Testis (tissue), 2 donors: ENCODE measurements at regions not wholly inside any gene's neighbourhood (a gene's known extent, or its start where the extent isn't known, plus 50 kb on each side); places are given as distances from the start of the nearest gene placed in this dataset.

Source experiments
- DNase-seq: peaks from one replicate; pipeline ENCODE4 v3.0.0-alpha.2; 2019
- H3K27ac ChIP-seq, 2 donors: fragments of 200-600 bp; sonication (generic); one replicate each; pipeline ENCODE4 v1.5.1; 2019
- H3K27me3 ChIP-seq: fragments of 200-600 bp; sonication (generic); one replicate; pipeline ENCODE4 v1.5.1; 2019
- H3K36me3 ChIP-seq: fragments of 200-600 bp; sonication (generic); one replicate; pipeline ENCODE4 v1.5.1; 2017; ENCODE audit warnings: low read depth; ENCODE audit errors: missing control alignments
- H3K4me1 ChIP-seq: fragments of 200-600 bp; sonication (generic); one replicate; pipeline ENCODE4 v1.5.1; 2019
- H3K4me3 ChIP-seq, 2 donors: fragments of 200-600 bp; sonication (generic); one replicate each; pipeline ENCODE4 v1.5.1; 2017 to 2019
- H3K9me3 ChIP-seq: fragments of 200-600 bp; sonication (generic); one replicate; pipeline ENCODE4 v1.5.1; 2017
- CTCF ChIP-seq, 3 experiments: fragments of 450-650 bp in 2 of 3; fragments of 200-600 bp in 1 of 3; sonication (generic) in 1 of 3; IDR thresholded peaks; one replicate each; pipeline ENCODE4 v1.5.1; 2016 to 2019; ENCODE audit warnings: antibody characterized with exemption in 3 of 3, mild to moderate bottlenecking in 2 of 3, moderate library complexity in 1 of 3
- POLR2A ChIP-seq: fragments of 450-650 bp; IDR thresholded peaks from one replicate; pipeline ENCODE4 v1.6.1; 2017; ENCODE audit warnings: antibody characterized with exemption, mild to moderate bottlenecking, moderate library complexity
- WGBS, 2 donors: methylation state at CpG; one replicate each; pipeline ENCODE4 v1.1.5; 2018; 5-methylcytosine and 5-hydroxymethylcytosine counted together
- intact Hi-C: fragments of 100-400 bp; cut with DNase I; formaldehyde crosslinking; loops from one replicate; pipeline ENCODE4 v1.15.1; 2023; ENCODE audit warnings: low total_unique reads

GRCh38 chr7:118298771-118299170 lies 74.3 kb downstream of the ANKRD7 start:
- Histone ChIP-seq H3K9me3 (no peaks in the 10 kb centered on the region), H3K27ac (no peak overlapping the region), H3K27me3 (no peaks in the 10 kb centered on the region), H3K4me3 (no peak overlapping the region), H3K36me3 (no peaks in the 10 kb centered on the region), H3K4me1 (no peaks in the 10 kb centered on the region)
- DNase-seq = no peak
- TF ChIP-seq CTCF (IDR thresholded peaks at IDR 0.05) = no peak
- TF ChIP-seq POLR2A = no peak
- intact Hi-C loops = no loop called here

GRCh38 chr7:118300177-118300576 lies 75.7 kb downstream of the ANKRD7 start:
- no peak for TF ChIP-seq CTCF (IDR thresholded peaks at IDR 0.05)
- H3K4me3 ChIP-seq = no peak overlapping the region
- no peaks in the 10 kb centered on the region for H3K27me3 ChIP-seq
- H3K4me1 ChIP-seq = no peaks in the 10 kb centered on the region
- H3K27ac ChIP-seq = peak overlapping the region in 1 of 2 donors; percentile 59
- DNase-seq = no peak
- intact Hi-C loops = no loop called here
- H3K36me3 ChIP-seq = no peaks in the 10 kb centered on the region
- H3K9me3 ChIP-seq = no peaks in the 10 kb centered on the region

GRCh38 chr7:118304100-118304499 lies 79.6 kb downstream of the ANKRD7 start:
- Histone ChIP-seq H3K9me3 (no peaks in the 10 kb centered on the region), H3K27ac (no peak overlapping the region), H3K36me3 (no peaks in the 10 kb centered on the region), H3K27me3 (no peaks in the 10 kb centered on the region), H3K4me1 (no peaks in the 10 kb centered on the region), H3K4me3 (no peak overlapping the region)
- WGBS, 2 donors = 67 to 83% methylated on average over 2 of the region's 2 CpGs
- TF ChIP-seq CTCF (IDR thresholded peaks at IDR 0.05) = no peak
- TF ChIP-seq POLR2A = no peak
- no peak for DNase-seq
- intact Hi-C loops = no loop called here

GRCh38 chr7:118305671-118306070 lies 81.2 kb downstream of the ANKRD7 start:
- Histone ChIP-seq H3K36me3 (no peaks in the 10 kb centered on the region), H3K4me1 (no peaks in the 10 kb centered on the region), H3K9me3 (no peaks in the 10 kb centered on the region), H3K27me3 (no peaks in the 10 kb centered on the region), H3K4me3 (no peak overlapping the region), H3K27ac (no peak overlapping the region)
- DNase-seq = no peak
- intact Hi-C loops = no loop called here
- 34 to 45% methylated on average over 1 of the region's 1 CpG for WGBS, 2 donors
- TF ChIP-seq POLR2A = no peak
- TF ChIP-seq CTCF (IDR thresholded peaks at IDR 0.05) = no peak

GRCh38 chr7:118306771-118307170 lies 82.3 kb downstream of the ANKRD7 start:
- H3K27me3 ChIP-seq = no peaks in the 10 kb centered on the region
- intact Hi-C loops = no loop called here
- 25 to 47% methylated on average over 2 of the region's 2 CpGs for WGBS, 2 donors
- no peak overlapping the region for H3K27ac ChIP-seq
- peak; percentile 21 for DNase-seq
- TF ChIP-seq CTCF (IDR thresholded peaks at IDR 0.05) (no peak), POLR2A (no peak)
- no peaks in the 10 kb centered on the region for H3K36me3 ChIP-seq
- H3K4me3 ChIP-seq = no peak overlapping the region
- no peaks in the 10 kb centered on the region for H3K9me3 ChIP-seq
- H3K4me1 ChIP-seq = no peaks in the 10 kb centered on the region
